ENCODE measurements at regions not wholly inside any gene's neighbourhood (a gene's known extent, or its start where the extent isn't known, plus 50 kb on each side); places are given as distances from the start of the nearest gene placed in this dataset.

DNA sequence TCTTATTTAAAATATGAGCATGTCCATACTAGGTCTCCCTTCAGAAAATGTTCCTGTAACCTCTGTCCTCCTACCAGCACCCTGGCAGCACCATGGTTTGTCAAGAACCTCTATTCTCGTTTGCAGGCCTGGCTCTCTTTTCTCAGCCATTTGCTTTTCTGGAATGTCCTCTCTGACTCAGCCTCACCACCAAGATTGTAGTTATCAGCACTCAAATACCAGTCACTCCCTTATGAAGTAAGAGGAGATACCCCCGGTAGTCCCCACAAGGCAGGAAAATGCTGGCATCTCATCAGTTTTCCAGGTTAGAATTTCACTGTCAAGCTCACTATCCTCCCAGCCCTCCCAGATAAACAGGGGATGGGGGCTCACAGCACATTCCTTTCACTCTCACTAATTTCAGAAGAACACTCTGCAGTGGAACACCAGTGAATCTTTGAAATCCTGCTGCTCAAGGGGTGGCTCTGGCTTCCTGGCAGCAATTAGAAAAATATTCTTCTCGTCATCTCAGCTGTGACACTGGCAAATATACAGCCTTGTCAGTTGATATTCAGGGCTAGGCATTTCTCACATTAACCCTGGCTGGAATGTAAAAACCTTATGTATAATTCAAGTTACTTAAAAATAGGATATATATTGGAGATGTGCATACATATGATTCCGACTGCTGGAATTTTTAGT lies 129.2 kb downstream of the TBX18 start:
- Histone ChIP-seq H3K23me2 (ENCODE audit: low read depth, low read length) (no peaks in the 10 kb centered on the region), H3K9me3 (ENCODE audit: insufficient read depth in 2 of 2, low read depth in 1 of 2, low read length in 1 of 2) (no peaks in the 10 kb centered on the region), H3K18ac (ENCODE audit: extremely low read depth, low read length) (no peak overlapping the region), H2AFZ (ENCODE audit: low read length) (no peak overlapping the region), H4K20me1 (replicated peaks in 1 of 2; ENCODE audit: control insufficient read depth in 1 of 2, insufficient read depth in 2 of 2, low read length in 2 of 2) (no peaks in the 10 kb centered on the region), H4K8ac (ENCODE audit: extremely low read depth, insufficient read depth, low read length) (no peak overlapping the region), H3K79me2 (ENCODE audit: control insufficient read depth in 1 of 2, insufficient read depth in 2 of 2, low read length in 2 of 2) (no peaks in the 10 kb centered on the region), H3K4me2 (ENCODE audit: insufficient read depth in 1 of 2, low read depth in 2 of 2, low read length in 2 of 2) (no peak overlapping the region), H2BK5ac (ENCODE audit: low read depth, low read length) (no peak overlapping the region), H3K14ac (ENCODE audit: insufficient read length) (no peak overlapping the region), H4K91ac (replicated peaks; ENCODE audit: insufficient read length, low read length) (no peak overlapping the region), H3K4me3 (ENCODE audit: extremely low read depth in 1 of 4, insufficient read depth in 2 of 4, low read depth in 3 of 4, low read length in 4 of 4) (no peak overlapping the region), H3K27me3 (replicated peaks in 1 of 4; ENCODE audit: control insufficient read depth in 3 of 4, extremely low read depth in 1 of 4, insufficient read depth in 3 of 4, low read length in 3 of 4) (no peaks in the 10 kb centered on the region), H2BK20ac (ENCODE audit: low read length) (no peak overlapping the region), H4K5ac (ENCODE audit: insufficient read length, low read depth, low read length) (no peak overlapping the region), H3K27ac (ENCODE audit: low read depth, low read length) (no peak overlapping the region), H2AK5ac (ENCODE audit: low read depth, low read length) (no peak overlapping the region), H3K23ac (ENCODE audit: insufficient read length) (no peak overlapping the region), H3K79me1 (ENCODE audit: low read depth, low read length) (no peaks in the 10 kb centered on the region), H3K56ac (replicated peaks; ENCODE audit: insufficient read length, low read depth, low read length) (no peak overlapping the region), H2BK120ac (replicated peaks; ENCODE audit: low read depth, low read length) (no peak overlapping the region), H3K4ac (replicated peaks; ENCODE audit: insufficient read length, low read depth, low read length) (no peak overlapping the region), H3K4me1 (replicated peaks in 1 of 4; ENCODE audit: control insufficient read depth in 3 of 4, insufficient read depth in 4 of 4, low read length in 3 of 4) (no peaks in the 10 kb centered on the region), H2BK12ac (ENCODE audit: low read depth, low read length) (no peak overlapping the region), H2BK15ac (ENCODE audit: low read length) (no peak overlapping the region), H3K36me3 (ENCODE audit: control insufficient read depth in 2 of 4, insufficient read depth in 4 of 4, low read length in 3 of 4) (no peaks in the 10 kb centered on the region), H3K9ac (replicated peaks in 1 of 4; ENCODE audit: extremely low read depth in 1 of 4, low read depth in 3 of 4, low read length in 3 of 4) (no peak overlapping the region)
- DNase-seq (ENCODE audit: low read depth in 1 of 2, low spot score in 2 of 2) (no peak), FAIRE-seq (no peak)
- TF ChIP-seq KDM4A (IDR thresholded peaks at IDR 0.05; ENCODE audit: low read depth, low read length, severe bottlenecking) (no peak), FOSL1 (IDR thresholded peaks at IDR 0.05; ENCODE audit: insufficient read depth, low read depth, low read length) (no peak)
- WGBS, 2 experiments (ENCODE audit: extremely low coverage in 1 of 2, insufficient coverage in 1 of 2, insufficient read length in 1 of 2, insufficient replicate concordance in 2 of 2, low coverage in 1 of 2, low lambda C conversion rate in 2 of 2, missing lambda C conversion rate in 1 of 2) = 88% methylated on average over 4 of the region's 4 CpGs; no CpG with 5 or more reads in 1 of the 2 experiments
- POLR2A ChIA-PET (ENCODE audit: partially characterized antibody) = no interaction called here
- CTCF ChIA-PET (ENCODE audit: partially characterized antibody) = interaction anchor here (0.6 to 0.8 kb wide), 2 partner anchors 45 to 539 kb away, joined by 3 to 5 read pairs; no protein-coding TSS in a partner anchor

Data from H1 (cell line).